K562 (cell line): ENCODE measurements at regions not wholly inside any gene's neighbourhood (a gene's known extent, or its start where the extent isn't known, plus 50 kb on each side); places are given as distances from the start of the nearest gene placed in this dataset.

Experiments
- ATAC-seq: fragments of 200-7000 bp; cut with Tn5 transposase; 3 replicates; pipeline ENCODE4 v1.9.1; 2020; ENCODE audit warnings: moderate library complexity
- BruUV-seq: library from RNA; stranded (reverse); fragments of 400-500 nt; replicated peaks from 2 replicates; lab custom pipeline; 2021; lab: Mats Ljungman, UMichigan
- CTCF ChIA-PET: fragments of 300-600 bp; formaldehyde crosslinking; extraction: SDS; loops from one replicate; lab custom pipeline; 2021; ENCODE audit warnings: low intra/inter-chr PET ratio; lab: Yijun Ruan, JAX
- POLR2A ChIA-PET: fragments of 300-600, 350-650 bp; sonication (Branson Sonifier 250); formaldehyde crosslinking; extraction: SDS; loops from one replicate; lab custom pipeline; 2021; ENCODE audit warnings: antibody characterized with exemption, inconsistent platforms; lab: Yijun Ruan, JAX
- DNase-seq, 4 experiments: peaks; one replicate each; pipeline versions ENCODE4 v3.0.0 to v3.0.0-alpha.2; 2011 to 2018; ENCODE audit warnings: low spot score in 3 of 4, mixed read lengths in 3 of 4; ENCODE audit errors: extremely low read depth in 1 of 4
- FAIRE-seq: peaks from 2 replicates; lab custom pipeline; 2011; peaks lifted over from hg19 to GRCh38; lab: Jason Lieb, UNC
- H2AFZ ChIP-seq: 2 replicates; pipeline ENCODE4 v1.6.0; 2011; ENCODE audit warnings: low read depth, low read length, control low read depth, inconsistent platforms
- H3K27ac ChIP-seq: fragments of 200-600 bp; 3 replicates; pipeline ENCODE4 v1.8.0; 2011; ENCODE audit warnings: low read depth, mild to moderate bottlenecking, control low read depth, inconsistent platforms, low read length, moderate library complexity, mixed read lengths; ENCODE audit errors: extremely low read depth
- H3K27me3 ChIP-seq, 2 experiments: fragments of 300-600 bp in 1 of 2; 2 replicates in 1 of 2; 3 replicates in 1 of 2; pipeline versions ENCODE4 v1.6.0 to v1.8.0; 2011; ENCODE audit warnings: inconsistent platforms in 2 of 2, low read length in 2 of 2, mild to moderate bottlenecking in 1 of 2, mixed read lengths in 1 of 2, moderate library complexity in 1 of 2; ENCODE audit not compliant: control insufficient read depth in 2 of 2, insufficient read depth in 2 of 2
- H3K36me3 ChIP-seq: fragments of 300-600 bp; 3 replicates; pipeline ENCODE4 v1.8.0; 2011; ENCODE audit warnings: mild to moderate bottlenecking, low read length, inconsistent platforms; ENCODE audit not compliant: control insufficient read depth, insufficient read depth
- H3K4me1 ChIP-seq, 2 experiments: fragments of 200-600 bp in 1 of 2; replicated peaks in 1 of 2; 2 replicates in 1 of 2; 3 replicates in 1 of 2; pipeline versions ENCODE4 v1.5.1 to v1.8.0; 2011; ENCODE audit warnings: inconsistent platforms in 2 of 2, low read length in 2 of 2, mild to moderate bottlenecking in 1 of 2, mixed read lengths in 1 of 2, moderate library complexity in 1 of 2; ENCODE audit not compliant: control insufficient read depth in 2 of 2, insufficient read depth in 2 of 2
- H3K4me2 ChIP-seq: 2 replicates; pipeline ENCODE4 v1.6.1; 2011; ENCODE audit warnings: low read length, control low read depth, inconsistent platforms, mixed read lengths; ENCODE audit not compliant: insufficient read depth
- H3K4me3 ChIP-seq: fragments of 200-600 bp; sonication (generic), shearing (Covaris generic); 2 replicates; pipeline ENCODE4 v1.5.1; 2016; ENCODE audit warnings: control low read depth, inconsistent platforms
- H3K79me2 ChIP-seq: fragments of 200-600 bp; 3 replicates; pipeline ENCODE4 v1.8.0; 2011; ENCODE audit warnings: low read length, inconsistent platforms; ENCODE audit not compliant: control insufficient read depth, insufficient read depth
- H3K9ac ChIP-seq, 2 experiments: 2 replicates each; pipeline versions ENCODE4 v1.6.0 to v1.6.1; 2011; ENCODE audit warnings: low read depth in 2 of 2, low read length in 2 of 2, control low read depth in 1 of 2, inconsistent platforms in 1 of 2, mild to moderate bottlenecking in 1 of 2, mixed read lengths in 1 of 2; ENCODE audit not compliant: insufficient read depth in 1 of 2
- H3K9me1 ChIP-seq: one replicate; pipeline ENCODE4 v1.6.0; 2011; ENCODE audit warnings: inconsistent platforms, mild to moderate bottlenecking, low read length, moderate library complexity; ENCODE audit not compliant: control insufficient read depth, insufficient read depth
- H3K9me3 ChIP-seq: replicated peaks from 2 replicates; pipeline ENCODE4 v1.5.1; 2011; ENCODE audit warnings: low read depth, low read length, inconsistent platforms; ENCODE audit not compliant: control insufficient read depth, insufficient read depth
- H4K20me1 ChIP-seq: replicated peaks from 2 replicates; pipeline ENCODE4 v1.6.1; 2011; ENCODE audit warnings: low read length, inconsistent platforms, mixed read lengths; ENCODE audit not compliant: control insufficient read depth, insufficient read depth
- CHD1 ChIP-seq: fragments of 200-600 bp; sonication (generic); IDR thresholded peaks from one replicate; pipeline ENCODE4 v1.6.1; 2012; ENCODE audit warnings: mild to moderate bottlenecking, moderate library complexity, low read length, inconsistent platforms
- CREM ChIP-seq: IDR thresholded peaks from 2 replicates; pipeline ENCODE4 v1.6.1; 2014; ENCODE audit warnings: antibody characterized with exemption, low read depth
- FOXA1 ChIP-seq: fragments of 450-650 bp; IDR thresholded peaks from 2 replicates; pipeline ENCODE4 v1.6.1; 2016; ENCODE audit warnings: mild to moderate bottlenecking, borderline replicate concordance
- HDGF ChIP-seq: fragments of 450-650 bp; IDR thresholded peaks from 2 replicates; pipeline ENCODE4 v1.6.1; 2016
- MCM5 ChIP-seq: fragments of 450-650 bp; IDR thresholded peaks from 2 replicates; pipeline ENCODE4 v1.6.1; 2016; ENCODE audit warnings: low read depth
- NR2C2 ChIP-seq, 2 experiments: fragments of 200-800 bp in 1 of 2; sonication (Bioruptor generic) in 1 of 2; sonication (generic) in 1 of 2; formaldehyde crosslinking in 1 of 2; IDR thresholded peaks; 2 replicates each; pipeline versions ENCODE4 v1.6.1 to v1.8.0; 2016 to 2022; ENCODE audit warnings: mild to moderate bottlenecking in 1 of 2, missing compliant biosample characterization in 1 of 2, missing genetic modification characterization in 1 of 2, missing genetic modification reagents in 1 of 2
- PCBP2 ChIP-seq: fragments of 200-400 bp; formaldehyde crosslinking; IDR thresholded peaks from 2 replicates; pipeline ENCODE4 v1.6.1; 2018; ENCODE audit warnings: low read length, low read depth, mild to moderate bottlenecking, moderate library complexity; ENCODE audit not compliant: poor library complexity, severe bottlenecking
- SUPT5H ChIP-seq: fragments of 450-650 bp; IDR thresholded peaks from 2 replicates; pipeline ENCODE4 v1.6.1; 2016
- ZBTB8A ChIP-seq: fragments of 450-650 bp; IDR thresholded peaks from 2 replicates; pipeline ENCODE4 v1.6.1; 2018; ENCODE audit warnings: mild to moderate bottlenecking, moderate library complexity; ENCODE audit not compliant: partially characterized antibody
- ZC3H11A ChIP-seq: IDR thresholded peaks from 2 replicates; pipeline ENCODE4 v1.6.1; 2012; ENCODE audit warnings: low read depth, low read length, improper control_type of control experiment
- ZNF436 ChIP-seq: fragments of 250-450, 450-650 bp; sonication (Bioruptor Pico); formaldehyde crosslinking; IDR thresholded peaks from 2 replicates; pipeline ENCODE4 v1.7.0; 2020; ENCODE audit warnings: mild to moderate bottlenecking
- ZNF507 ChIP-seq: conservative IDR thresholded peaks from 2 replicates; pipeline ENCODE4 v1.6.1; 2017; ENCODE audit warnings: missing genetic modification characterization, missing compliant biosample characterization
- ZNF583 ChIP-seq: fragments of 250-450 bp; sonication (Bioruptor Pico); IDR thresholded peaks from 2 replicates; pipeline ENCODE4 v1.4.0; 2020
- WGBS: fragments of 100-300 bp; shearing (Covaris generic); methylation state at CpG from one replicate; pipeline ENCODE4 v1.1.6; 2016; ENCODE audit warnings: low coverage, mixed read lengths; ENCODE audit not compliant: insufficient coverage; ENCODE audit errors: missing lambda C conversion rate; 5-methylcytosine and 5-hydroxymethylcytosine counted together
- in situ Hi-C: fragments of 300-500 bp; cut with MboI; formaldehyde crosslinking; loops from 4 replicates; pipeline ENCODE4 v1.15.0; 2018; ENCODE audit warnings: inconsistent platforms, mixed read lengths
- intact Hi-C: fragments of 100-400 bp; cut with micrococcal nuclease; formaldehyde crosslinking; loops from 2 replicates; pipeline ENCODE4 v1.14.2; 2022
- TF ChIP-seq, protein P1 (sequence below): fragments of 450-650 bp; IDR thresholded peaks from 2 replicates; pipeline ENCODE4 v1.7.1; 2018; ENCODE audit warnings: mild to moderate bottlenecking, low read depth; ENCODE audit not compliant: partially characterized antibody

GRCh38 chr5:26193626-26194025 lies 844.8 kb downstream of the CDH9 start:
- 0% methylated on average over 5 of the region's 5 CpGs for WGBS
- H3K9ac ChIP-seq = no peak overlapping the region
- no peak overlapping the region for H3K4me3 ChIP-seq
- no peaks in the 10 kb centered on the region for H3K36me3 ChIP-seq
- no peaks in the 10 kb centered on the region for H4K20me1 ChIP-seq
- intact Hi-C loops = no loop called here
- in situ Hi-C loops = no loop called here
- H3K79me2 ChIP-seq = no peaks in the 10 kb centered on the region
- no peak overlapping the region for H3K4me2 ChIP-seq
- ChIA-PET POLR2A (no interaction called here), CTCF (no interaction called here)
- DNase-seq (no peak), FAIRE-seq (no peak), ATAC-seq (no peak)
- no peaks in the 10 kb centered on the region for H3K4me1 ChIP-seq
- H3K9me1 ChIP-seq = no peaks in the 10 kb centered on the region
- no TSS peak for BruUV-seq
- no peak overlapping the region for H3K27ac ChIP-seq
- no peaks in the 10 kb centered on the region for H3K9me3 ChIP-seq
- TF ChIP-seq MCM5 (no peak), NR2C2 (CRISPR knock-in tag; IDR thresholded peaks at IDR 0.05) (no peak), NR2C2 (tag; IDR thresholded peaks at IDR 0.05) (no peak), HDGF (no peak), PCBP2 (no peak), CHD1 (no peak), CREM (no peak), ZNF507 (no peak), ZBTB8A (no peak), SUPT5H (no peak), ZNF583 (CRISPR knock-in tag) (no peak), ZC3H11A (no peak), ZNF436 (CRISPR knock-in tag) (no peak), FOXA1 (no peak)
- TF ChIP-seq, protein P1, sequence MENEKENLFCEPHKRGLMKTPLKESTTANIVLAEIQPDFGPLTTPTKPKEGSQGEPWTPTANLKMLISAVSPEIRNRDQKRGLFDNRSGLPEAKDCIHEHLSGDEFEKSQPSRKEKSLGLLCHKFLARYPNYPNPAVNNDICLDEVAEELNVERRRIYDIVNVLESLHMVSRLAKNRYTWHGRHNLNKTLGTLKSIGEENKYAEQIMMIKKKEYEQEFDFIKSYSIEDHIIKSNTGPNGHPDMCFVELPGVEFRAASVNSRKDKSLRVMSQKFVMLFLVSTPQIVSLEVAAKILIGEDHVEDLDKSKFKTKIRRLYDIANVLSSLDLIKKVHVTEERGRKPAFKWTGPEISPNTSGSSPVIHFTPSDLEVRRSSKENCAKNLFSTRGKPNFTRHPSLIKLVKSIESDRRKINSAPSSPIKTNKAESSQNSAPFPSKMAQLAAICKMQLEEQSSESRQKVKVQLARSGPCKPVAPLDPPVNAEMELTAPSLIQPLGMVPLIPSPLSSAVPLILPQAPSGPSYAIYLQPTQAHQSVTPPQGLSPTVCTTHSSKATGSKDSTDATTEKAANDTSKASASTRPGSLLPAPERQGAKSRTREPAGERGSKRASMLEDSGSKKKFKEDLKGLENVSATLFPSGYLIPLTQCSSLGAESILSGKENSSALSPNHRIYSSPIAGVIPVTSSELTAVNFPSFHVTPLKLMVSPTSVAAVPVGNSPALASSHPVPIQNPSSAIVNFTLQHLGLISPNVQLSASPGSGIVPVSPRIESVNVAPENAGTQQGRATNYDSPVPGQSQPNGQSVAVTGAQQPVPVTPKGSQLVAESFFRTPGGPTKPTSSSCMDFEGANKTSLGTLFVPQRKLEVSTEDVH = no peak
- H2AFZ ChIP-seq = no peak overlapping the region
- no peaks in the 10 kb centered on the region for H3K27me3 ChIP-seq
